H9 (cell line): ENCODE measurements at regions not wholly inside any gene's neighbourhood (a gene's known extent, or its start where the extent isn't known, plus 50 kb on each side); places are given as distances from the start of the nearest gene placed in this dataset.
"Not testable (repeated sequence)": the region's sequence is repeated elsewhere in the genome, so short reads cannot be mapped to it uniquely, and the experiment has no call there.

Experiments used
- DNase-seq: peaks from one replicate; pipeline ENCODE4 v3.0.0-alpha.2; 2017
- H2AFZ ChIP-seq: one replicate; pipeline ENCODE4 v1.6.1; 2013; ENCODE audit warnings: mild to moderate bottlenecking, low read length, control low read depth, moderate library complexity
- H2AK5ac ChIP-seq: 2 replicates; pipeline ENCODE4 v1.6.1; 2013; ENCODE audit warnings: low read length, control low read depth, mixed read lengths; ENCODE audit not compliant: insufficient read length
- H2BK120ac ChIP-seq: one replicate; pipeline ENCODE4 v1.6.1; 2013; ENCODE audit warnings: low read depth, mild to moderate bottlenecking, low read length, control low read depth, inconsistent platforms; ENCODE audit not compliant: poor library complexity, severe bottlenecking
- H2BK12ac ChIP-seq: 2 replicates; pipeline ENCODE4 v1.6.1; 2013; ENCODE audit warnings: low read length, control low read depth, mixed read lengths, low read depth; ENCODE audit not compliant: insufficient read length
- H2BK15ac ChIP-seq: 2 replicates; pipeline ENCODE4 v1.6.1; 2013; ENCODE audit warnings: low read depth, low read length, control low read depth
- H2BK20ac ChIP-seq: one replicate; pipeline ENCODE4 v1.6.1; 2013; ENCODE audit warnings: low read depth, mild to moderate bottlenecking, low read length, control low read depth, inconsistent platforms; ENCODE audit not compliant: poor library complexity, severe bottlenecking
- H2BK5ac ChIP-seq: 2 replicates; pipeline ENCODE4 v1.6.1; 2013; ENCODE audit warnings: low read length, control low read depth, mixed read lengths; ENCODE audit not compliant: insufficient read length
- H3K14ac ChIP-seq: 2 replicates; pipeline ENCODE4 v1.6.1; 2013; ENCODE audit warnings: low read length, control low read depth; ENCODE audit not compliant: insufficient read depth
- H3K18ac ChIP-seq: 2 replicates; pipeline ENCODE4 v1.6.1; 2013; ENCODE audit warnings: low read depth, mild to moderate bottlenecking, mixed read lengths, low read length, control low read depth; ENCODE audit not compliant: insufficient read length
- H3K23ac ChIP-seq: 2 replicates; pipeline ENCODE4 v1.6.1; 2013; ENCODE audit warnings: low read length, control low read depth, mixed read lengths, low read depth; ENCODE audit not compliant: insufficient read length
- H3K23me2 ChIP-seq: 2 replicates; pipeline ENCODE4 v1.6.1; 2013; ENCODE audit warnings: low read depth, mild to moderate bottlenecking, mixed read lengths, low read length, control low read depth; ENCODE audit not compliant: insufficient read length, poor library complexity, severe bottlenecking
- H3K27ac ChIP-seq: 2 replicates; pipeline ENCODE4 v1.5.1; 2013; ENCODE audit warnings: low read length, control low read depth, mixed read lengths, low read depth; ENCODE audit not compliant: insufficient read length
- H3K27me3 ChIP-seq: 2 replicates; pipeline ENCODE4 v1.6.1; 2013; ENCODE audit warnings: low read length, control low read depth, inconsistent platforms; ENCODE audit not compliant: insufficient read depth
- H3K4ac ChIP-seq: 2 replicates; pipeline ENCODE4 v1.6.1; 2013; ENCODE audit warnings: low read depth, mild to moderate bottlenecking, control low read depth, inconsistent platforms, low read length, moderate library complexity
- H3K4me1 ChIP-seq: 2 replicates; pipeline ENCODE4 v1.6.1; 2013; ENCODE audit warnings: low read length, control low read depth, inconsistent platforms; ENCODE audit not compliant: insufficient read depth
- H3K4me2 ChIP-seq: 2 replicates; pipeline ENCODE4 v1.6.1; 2013; ENCODE audit warnings: low read length, control low read depth, mixed read lengths; ENCODE audit not compliant: insufficient read length, insufficient read depth
- H3K56ac ChIP-seq: 2 replicates; pipeline ENCODE4 v1.6.1; 2013; ENCODE audit warnings: low read depth, mild to moderate bottlenecking, mixed read lengths, low read length, control low read depth; ENCODE audit not compliant: insufficient read length
- H3K79me1 ChIP-seq: 2 replicates; pipeline ENCODE4 v1.6.1; 2013; ENCODE audit warnings: low read depth, mild to moderate bottlenecking, moderate library complexity, low read length, control low read depth, inconsistent platforms; ENCODE audit not compliant: insufficient read depth, poor library complexity, severe bottlenecking
- H3K79me2 ChIP-seq: 2 replicates; pipeline ENCODE4 v1.6.1; 2013; ENCODE audit warnings: low read length, control low read depth, inconsistent platforms; ENCODE audit not compliant: insufficient read depth
- H3K9ac ChIP-seq: 2 replicates; pipeline ENCODE4 v1.6.1; 2013; ENCODE audit warnings: low read length, control low read depth, mixed read lengths; ENCODE audit not compliant: insufficient read length; ENCODE audit errors: extremely low read depth
- H3K9me3 ChIP-seq: one replicate; pipeline ENCODE4 v1.6.1; 2013; ENCODE audit warnings: low read depth, low read length, inconsistent platforms; ENCODE audit not compliant: control insufficient read depth
- H3T11ph ChIP-seq: one replicate; pipeline ENCODE4 v1.6.1; 2013; ENCODE audit warnings: mild to moderate bottlenecking, low read length, control low read depth, inconsistent platforms
- H4K20me1 ChIP-seq: one replicate; pipeline ENCODE4 v1.6.1; 2013; ENCODE audit not compliant: control insufficient read depth, insufficient read length, insufficient read depth
- H4K5ac ChIP-seq: 2 replicates; pipeline ENCODE4 v1.6.1; 2013; ENCODE audit warnings: low read depth, mild to moderate bottlenecking, mixed read lengths, low read length, control low read depth; ENCODE audit not compliant: insufficient read length
- H4K8ac ChIP-seq: replicated peaks from 2 replicates; pipeline ENCODE4 v1.6.1; 2013; ENCODE audit warnings: low read length, control low read depth, mixed read lengths, low read depth; ENCODE audit not compliant: insufficient read length
- H4K91ac ChIP-seq: 2 replicates; pipeline ENCODE4 v1.6.1; 2013; ENCODE audit warnings: low read depth, mild to moderate bottlenecking, moderate library complexity, mixed read lengths, low read length, control low read depth; ENCODE audit not compliant: insufficient read length
- H3K27ac Mint-ChIP-seq, 3 experiments: 2 replicates in 2 of 3; 3 replicates in 1 of 3; pipeline ENCODE4 v1.8.0; 2020 to 2021; ENCODE audit warnings: mixed read lengths in 3 of 3, mild to moderate bottlenecking in 1 of 3, moderate library complexity in 1 of 3
- H3K27me3 Mint-ChIP-seq: 2 replicates; pipeline ENCODE4 v1.8.0; 2021; ENCODE audit warnings: low read depth, mild to moderate bottlenecking, moderate library complexity, mixed read lengths
- H3K36me3 Mint-ChIP-seq, 3 experiments: 2 replicates in 2 of 3; 3 replicates in 1 of 3; pipeline ENCODE4 v1.8.0; 2020 to 2021; ENCODE audit warnings: low read depth in 3 of 3, mixed read lengths in 3 of 3; ENCODE audit not compliant: insufficient read depth in 1 of 3
- H3K4me1 Mint-ChIP-seq, 2 experiments: 2 replicates each; pipeline ENCODE4 v1.8.0; 2020; ENCODE audit warnings: mixed read lengths in 2 of 2
- H3K4me3 Mint-ChIP-seq, 2 experiments: 2 replicates in 1 of 2; 3 replicates in 1 of 2; pipeline ENCODE4 v1.8.0; 2020 to 2021; ENCODE audit warnings: mild to moderate bottlenecking in 2 of 2, mixed read lengths in 2 of 2, moderate library complexity in 1 of 2
- H3K9me3 Mint-ChIP-seq, 2 experiments: 2 replicates in 1 of 2; 3 replicates in 1 of 2; pipeline ENCODE4 v1.8.0; 2020; ENCODE audit warnings: mild to moderate bottlenecking in 2 of 2, mixed read lengths in 2 of 2, moderate library complexity in 1 of 2
- CTCF ChIP-seq: fragments of 200-600 bp; sonication (generic); conservative IDR thresholded peaks from 3 replicates; pipeline ENCODE4 v1.8.0; 2021; ENCODE audit warnings: antibody characterized with exemption, mild to moderate bottlenecking
- WGBS: extraction: QIAGEN DNeasy Blood & Tissue Kit; methylation state at CpG from one replicate; pipeline ENCODE4 v1.1.7; 2013; ENCODE audit warnings: missing lambda C conversion rate, low lambda C conversion rate, mixed read lengths; ENCODE audit not compliant: insufficient read length; ENCODE audit errors: extremely low coverage; 5-methylcytosine and 5-hydroxymethylcytosine counted together

DNA sequence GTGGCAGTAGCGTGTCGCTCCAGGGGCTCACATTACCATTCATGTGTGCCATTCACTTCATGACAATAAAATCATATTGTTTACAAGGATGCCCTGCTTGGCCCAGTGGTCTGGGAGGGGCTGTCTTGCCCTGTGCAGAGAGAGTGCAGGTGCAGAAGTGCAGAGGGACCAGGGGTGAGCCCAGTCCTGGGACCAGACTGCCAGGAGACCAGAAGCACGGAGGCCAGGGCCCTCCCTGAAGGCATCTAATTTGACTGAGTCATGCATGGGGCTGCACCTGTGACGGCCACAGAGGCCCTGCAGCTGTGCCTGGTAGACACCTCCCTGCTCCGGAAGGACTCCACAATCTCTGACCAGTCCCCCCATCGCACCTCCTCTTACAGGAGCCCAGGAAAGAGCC, 164.4 kb upstream of the FOXD4L5 start:
- Histone ChIP-seq H2BK120ac (no peak overlapping the region), H3K4ac (no peak overlapping the region), H4K91ac (no peak overlapping the region), H3K27me3 (no peaks in the 10 kb centered on the region), H3K14ac (no peak overlapping the region), H4K20me1 (no peaks in the 10 kb centered on the region), H3K23me2 (no peaks in the 10 kb centered on the region), H4K5ac (no peak overlapping the region), H2BK20ac (no peak overlapping the region), H3K23ac (no peak overlapping the region), H2AFZ (no peak overlapping the region), H3K4me2 (no peak overlapping the region), H3K18ac (no peak overlapping the region), H3K4me1 (no peaks in the 10 kb centered on the region), H2BK5ac (no peak overlapping the region), H3K56ac (no peak overlapping the region), H3K79me1 (no peaks in the 10 kb centered on the region), H4K8ac (no peak overlapping the region), H3K9ac (no peak overlapping the region), H2AK5ac (no peak overlapping the region), H3T11ph (no peak overlapping the region), H3K9me3 (peaks cover 50% of the 10 kb centered on the region), H3K27ac (no peak overlapping the region), H2BK15ac (no peak overlapping the region), H2BK12ac (no peak overlapping the region), H3K79me2 (no peaks in the 10 kb centered on the region)
- no peak overlapping the region for H3K27ac Mint-ChIP-seq
- peaks cover 2% of the 10 kb centered on the region; the same call in 1 of the 2 replicates for H3K27me3 Mint-ChIP-seq
- no peak overlapping the region for H3K4me3 Mint-ChIP-seq
- no peak for DNase-seq
- TF ChIP-seq CTCF = no peak
- H3K36me3 Mint-ChIP-seq = peaks cover 9 to 25% (median 20%) of the 10 kb centered on the region in 3 experiments; a peak in 6 of 7 replicates
- no CpG with 5 or more reads among the region's 6 CpGs for WGBS
- H3K9me3 Mint-ChIP-seq = peaks cover 77 to 80% of the 10 kb centered on the region in 2 experiments
- H3K4me1 Mint-ChIP-seq = no peaks in the 10 kb centered on the region

DNA sequence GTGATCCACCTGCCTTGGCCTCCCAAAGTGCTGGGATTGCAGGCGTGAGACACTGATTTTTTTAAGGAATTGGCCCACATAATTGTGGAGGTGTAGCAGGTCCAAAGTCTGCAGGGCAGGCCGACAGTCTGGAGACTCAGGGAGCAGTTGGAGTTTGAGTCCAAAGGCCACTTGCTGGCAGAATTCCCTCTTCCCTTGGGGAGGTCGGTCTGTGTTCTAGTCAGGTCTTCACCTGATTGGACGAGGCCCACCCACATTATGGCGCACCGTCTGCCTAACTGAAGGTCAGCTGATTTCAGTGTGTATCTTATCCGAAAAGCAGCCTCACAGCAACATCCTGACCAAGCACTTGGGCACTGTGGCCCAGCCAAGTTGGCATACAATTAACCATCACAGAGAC, 162.1 kb upstream of the FOXD4L5 start:
- not testable (repeated sequence) for H2BK15ac ChIP-seq, H3K4me3 Mint-ChIP-seq

More for the DNA sequence above, 162.1 kb upstream of the FOXD4L5 start:
- not testable (repeated sequence) for H2AK5ac ChIP-seq, H3K79me1 ChIP-seq, DNase-seq, H3K14ac ChIP-seq, H3K9ac ChIP-seq, H4K20me1 ChIP-seq, H3K4ac ChIP-seq, H4K91ac ChIP-seq, H3K56ac ChIP-seq, H3K18ac ChIP-seq, H3K27ac Mint-ChIP-seq, H3T11ph ChIP-seq, H3K27ac ChIP-seq, H3K4me1 ChIP-seq, H3K4me2 ChIP-seq, H3K4me1 Mint-ChIP-seq, H4K8ac ChIP-seq, H2AFZ ChIP-seq, H3K27me3 Mint-ChIP-seq, H3K79me2 ChIP-seq, H3K23ac ChIP-seq, H3K27me3 ChIP-seq, H3K23me2 ChIP-seq, H4K5ac ChIP-seq, H2BK20ac ChIP-seq, H2BK120ac ChIP-seq, H2BK12ac ChIP-seq, H2BK5ac ChIP-seq
- Mint-ChIP-seq H3K9me3 (peaks cover 74 to 80% of the 10 kb centered on the region in 2 experiments), H3K36me3 (peaks cover 9 to 20% (median 20%) of the 10 kb centered on the region in 3 experiments; a peak in 6 of 7 replicates)
- no CpG with 5 or more reads among the region's 7 CpGs for WGBS
- H3K9me3 ChIP-seq = peaks cover 53% of the 10 kb centered on the region
